ENCODE measurements at regions not wholly inside any gene's neighbourhood (a gene's known extent, or its start where the extent isn't known, plus 50 kb on each side); places are given as distances from the start of the nearest gene placed in this dataset.

- TF ChIP-seq EZH2 (IDR thresholded peaks at IDR 0.05; ENCODE audit: low read depth, low read length, severe bottlenecking), result no peak
- no peak for TF ChIP-seq CTCF (IDR thresholded peaks at IDR 0.05; ENCODE audit: control extremely low read depth in 1 of 3, insufficient read depth in 1 of 3, low read depth in 1 of 3, low read length in 3 of 3)
- no peak for TF ChIP-seq POLR2A (IDR thresholded peaks at IDR 0.05; ENCODE audit: control extremely low read depth in 1 of 2, low read depth in 2 of 2, low read length in 2 of 2)
- no peak for TF ChIP-seq USF2 (IDR thresholded peaks at IDR 0.05; ENCODE audit: low read length)
- TF ChIP-seq GABPA (IDR thresholded peaks at IDR 0.05; ENCODE audit: borderline replicate concordance, insufficient read depth, low read length), result no peak
- TF ChIP-seq EP300 (IDR thresholded peaks at IDR 0.05; ENCODE audit: borderline replicate concordance in 1 of 2, low read depth in 2 of 2, low read length in 2 of 2), result no peak
- TF ChIP-seq CBX5 (IDR thresholded peaks at IDR 0.05; ENCODE audit: low read depth, low read length), result no peak
- no peak for TF ChIP-seq CBX8 (IDR thresholded peaks at IDR 0.05; ENCODE audit: borderline replicate concordance, low read depth, low read length)
- TF ChIP-seq POLR2AphosphoS5 (IDR thresholded peaks at IDR 0.05; ENCODE audit: low read depth, low read length), result no peak
- TF ChIP-seq SIN3A (conservative IDR thresholded peaks at IDR 0.05 in 1 of 2, IDR thresholded peaks at IDR 0.05 in 1 of 2; ENCODE audit: low read depth in 1 of 2, low read length in 2 of 2), result no peak
- TF ChIP-seq YY1 (IDR thresholded peaks at IDR 0.05; ENCODE audit: low read depth, low read length), result no peak
- TF ChIP-seq MAX (IDR thresholded peaks at IDR 0.05), result no peak
- TF ChIP-seq ATF2 (IDR thresholded peaks at IDR 0.05; ENCODE audit: low read length), result no peak
Observed at GRCh38 chr4:81638698-81639097, 167.0 kb upstream of the RASGEF1B start.

Measured in H1 (cell line).